SH-SY5Y (cell line): ENCODE measurements at regions not wholly inside any gene's neighbourhood (a gene's known extent, or its start where the extent isn't known, plus 50 kb on each side); places are given as distances from the start of the nearest gene placed in this dataset.

Source experiments
- GATA2 ChIP-seq: IDR thresholded peaks from 2 replicates; pipeline ENCODE4 v1.6.1; 2011; ENCODE audit warnings: mild to moderate bottlenecking, low read depth, low read length
- GATA3 ChIP-seq: IDR thresholded peaks from 2 replicates; pipeline ENCODE4 v1.6.1; 2011; ENCODE audit warnings: low read depth, mild to moderate bottlenecking, low read length, moderate library complexity

GRCh38 chr21:27034796-27035195, 67.9 kb upstream of the ADAMTS5 start:
- TF ChIP-seq GATA2 (no peak), GATA3 (no peak)
